Osteoblast (primary cell): ENCODE measurements at regions not wholly inside any gene's neighbourhood (a gene's known extent, or its start where the extent isn't known, plus 50 kb on each side); places are given as distances from the start of the nearest gene placed in this dataset.

Source experiments
- DNase-seq: peaks from one replicate; pipeline ENCODE4 v3.0.0; 2011; ENCODE audit warnings: low spot score, mixed read lengths; ENCODE audit not compliant: insufficient read length; ENCODE audit errors: missing footprints
- H2AFZ ChIP-seq: 2 replicates; pipeline ENCODE4 v1.6.0; 2011; ENCODE audit warnings: mild to moderate bottlenecking, low read length
- H3K27ac ChIP-seq: 2 replicates; pipeline ENCODE4 v1.5.1; 2011; ENCODE audit warnings: mild to moderate bottlenecking, low read depth, low read length, moderate library complexity
- H3K27me3 ChIP-seq: 2 replicates; pipeline ENCODE4 v1.6.0; 2012; ENCODE audit warnings: mild to moderate bottlenecking, control low read depth, inconsistent platforms, low read length, moderate library complexity; ENCODE audit not compliant: insufficient read depth
- H3K36me3 ChIP-seq: 2 replicates; pipeline ENCODE4 v1.5.1; 2011; ENCODE audit warnings: mild to moderate bottlenecking, low read length, control low read depth, moderate library complexity; ENCODE audit not compliant: insufficient read depth
- H3K4me1 ChIP-seq: 2 replicates; pipeline ENCODE4 v1.5.1; 2011; ENCODE audit warnings: mild to moderate bottlenecking, low read length, control low read depth, moderate library complexity; ENCODE audit not compliant: insufficient read depth
- H3K4me2 ChIP-seq: 2 replicates; pipeline ENCODE4 v1.6.0; 2011; ENCODE audit warnings: mild to moderate bottlenecking, low read length; ENCODE audit not compliant: insufficient read depth
- H3K4me3 ChIP-seq: fragments of 200-600 bp; sonication (generic); 3 replicates; pipeline ENCODE4 v1.5.1; 2012; ENCODE audit warnings: mild to moderate bottlenecking, low read length, inconsistent platforms; ENCODE audit not compliant: insufficient read depth
- H3K79me2 ChIP-seq: 2 replicates; pipeline ENCODE4 v1.6.0; 2012; ENCODE audit warnings: mild to moderate bottlenecking, low read length, control low read depth, inconsistent platforms; ENCODE audit not compliant: insufficient read depth
- H3K9me3 ChIP-seq: 2 replicates; pipeline ENCODE4 v1.5.1; 2011; ENCODE audit warnings: low read depth, low read length, control low read depth
- H4K20me1 ChIP-seq: 2 replicates; pipeline ENCODE4 v1.6.0; 2012; ENCODE audit warnings: mild to moderate bottlenecking, low read length, control low read depth; ENCODE audit not compliant: insufficient read depth
- TF ChIP-seq, protein P1 (sequence below): IDR thresholded peaks from 2 replicates; pipeline ENCODE4 v1.5.1; 2011; ENCODE audit warnings: mild to moderate bottlenecking, low read depth, low read length, moderate library complexity; ENCODE audit errors: extremely low read depth

DNA sequence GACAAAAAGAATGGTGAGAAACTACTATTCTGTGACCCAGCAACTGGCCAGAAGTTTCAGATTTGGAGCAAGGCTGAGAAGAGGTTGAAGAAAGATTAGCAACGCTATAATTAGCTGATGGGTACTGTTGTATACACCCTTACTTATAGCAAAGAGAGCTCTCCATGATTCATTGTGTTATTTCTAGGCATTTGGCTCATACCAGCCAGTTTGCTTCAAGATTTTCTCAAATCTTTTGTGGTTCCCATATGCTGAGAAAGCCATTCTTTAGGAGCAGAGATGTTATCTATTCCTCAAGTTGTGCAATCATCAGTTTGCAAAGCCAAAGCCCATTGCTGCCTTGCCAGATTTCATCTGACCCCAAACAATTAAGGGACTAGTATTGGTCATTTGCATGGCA, 179.4 kb downstream of the ETS1 start:
- Histone ChIP-seq H2AFZ (no peak overlapping the region), H3K4me1 (peaks cover 46% of the 10 kb centered on the region), H3K27me3 (no peaks in the 10 kb centered on the region), H3K4me2 (peak overlapping the region; percentile 10), H3K79me2 (no peaks in the 10 kb centered on the region), H4K20me1 (no peaks in the 10 kb centered on the region), H3K27ac (peak overlapping the region; percentile 45), H3K36me3 (no peaks in the 10 kb centered on the region), H3K4me3 (no peak overlapping the region), H3K9me3 (no peaks in the 10 kb centered on the region)
- no peak for DNase-seq
- TF ChIP-seq, protein P1, sequence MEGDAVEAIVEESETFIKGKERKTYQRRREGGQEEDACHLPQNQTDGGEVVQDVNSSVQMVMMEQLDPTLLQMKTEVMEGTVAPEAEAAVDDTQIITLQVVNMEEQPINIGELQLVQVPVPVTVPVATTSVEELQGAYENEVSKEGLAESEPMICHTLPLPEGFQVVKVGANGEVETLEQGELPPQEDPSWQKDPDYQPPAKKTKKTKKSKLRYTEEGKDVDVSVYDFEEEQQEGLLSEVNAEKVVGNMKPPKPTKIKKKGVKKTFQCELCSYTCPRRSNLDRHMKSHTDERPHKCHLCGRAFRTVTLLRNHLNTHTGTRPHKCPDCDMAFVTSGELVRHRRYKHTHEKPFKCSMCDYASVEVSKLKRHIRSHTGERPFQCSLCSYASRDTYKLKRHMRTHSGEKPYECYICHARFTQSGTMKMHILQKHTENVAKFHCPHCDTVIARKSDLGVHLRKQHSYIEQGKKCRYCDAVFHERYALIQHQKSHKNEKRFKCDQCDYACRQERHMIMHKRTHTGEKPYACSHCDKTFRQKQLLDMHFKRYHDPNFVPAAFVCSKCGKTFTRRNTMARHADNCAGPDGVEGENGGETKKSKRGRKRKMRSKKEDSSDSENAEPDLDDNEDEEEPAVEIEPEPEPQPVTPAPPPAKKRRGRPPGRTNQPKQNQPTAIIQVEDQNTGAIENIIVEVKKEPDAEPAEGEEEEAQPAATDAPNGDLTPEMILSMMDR = no peak

DNA sequence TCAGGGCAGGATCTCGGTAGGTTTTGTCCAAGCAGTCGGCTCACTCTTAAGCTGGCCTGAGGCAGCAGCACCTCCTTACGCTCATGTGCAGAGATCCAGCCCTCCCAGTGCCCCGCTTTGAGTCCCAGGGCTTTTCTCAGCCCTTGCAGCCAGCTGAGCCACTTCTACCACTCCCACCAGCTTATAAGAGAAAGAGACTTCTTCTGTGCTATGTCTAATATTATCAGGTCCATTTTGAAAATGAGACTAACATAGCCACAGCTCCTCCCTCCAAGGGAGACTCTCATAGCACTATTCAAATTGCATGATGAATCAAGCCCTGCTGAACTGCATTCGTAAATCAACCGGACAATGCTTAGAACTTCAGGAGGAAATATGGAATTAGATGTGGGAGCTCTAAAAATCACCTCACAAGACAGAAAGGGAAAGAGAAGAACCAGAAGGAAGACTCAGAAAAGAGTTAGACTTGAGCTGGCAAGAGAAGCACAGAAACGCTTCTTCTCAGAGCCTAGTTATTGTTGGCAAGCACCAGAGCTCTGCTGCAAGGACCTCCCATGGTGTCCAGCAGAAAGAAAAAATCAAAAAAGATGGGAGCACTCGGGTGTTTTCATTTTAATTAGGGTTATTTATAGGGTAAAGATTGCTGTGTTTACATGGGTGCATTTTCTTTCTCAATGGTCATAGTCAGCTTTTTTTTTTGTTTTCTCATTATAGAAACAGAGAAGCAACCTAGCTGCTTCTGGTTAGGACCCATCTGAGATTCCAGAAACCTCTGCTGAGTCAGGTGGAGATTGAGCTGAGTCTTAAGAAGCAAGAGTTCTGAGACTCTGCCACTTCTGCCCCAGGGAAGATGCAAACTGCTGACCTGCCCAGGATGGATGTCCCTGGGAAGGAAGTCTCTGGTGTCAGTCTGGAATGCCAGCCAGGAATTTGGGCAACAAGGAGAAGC, 181.4 kb downstream of the ETS1 start:
- DNase-seq = no peak
- Histone ChIP-seq H3K9me3 (no peaks in the 10 kb centered on the region), H2AFZ (peak overlapping the region; percentile 45), H3K36me3 (no peaks in the 10 kb centered on the region), H3K4me1 (peaks cover 50% of the 10 kb centered on the region), H4K20me1 (no peaks in the 10 kb centered on the region), H3K4me2 (peak overlapping the region; percentile 69), H3K27me3 (no peaks in the 10 kb centered on the region), H3K79me2 (no peaks in the 10 kb centered on the region), H3K27ac (peak overlapping the region; percentile 38), H3K4me3 (peak overlapping the region; percentile 29)
- TF ChIP-seq, protein P1 = no peak

DNA sequence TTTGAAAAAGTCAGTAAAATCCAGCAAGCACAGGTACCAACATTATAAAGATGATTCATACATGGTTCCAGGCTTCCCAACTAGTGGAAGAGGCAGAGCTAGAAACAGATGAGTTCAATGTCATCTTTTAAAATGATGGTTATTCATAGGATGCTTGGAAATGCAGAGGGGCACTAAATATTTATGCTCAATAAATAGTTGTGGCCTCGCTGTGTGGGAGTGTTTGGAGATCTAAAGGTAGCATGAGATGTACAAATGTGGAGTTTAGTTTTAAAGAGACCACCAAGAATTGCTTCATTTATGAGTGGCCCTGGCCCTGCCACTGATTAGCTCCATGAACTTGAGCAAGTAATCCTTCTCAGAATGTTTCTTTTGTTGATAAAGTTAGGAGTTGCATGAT, 182.2 kb downstream of the ETS1 start:
- no peak overlapping the region for H3K4me3 ChIP-seq
- no peaks in the 10 kb centered on the region for H3K9me3 ChIP-seq
- TF ChIP-seq, protein P1 = no peak
- H3K4me1 ChIP-seq = peaks cover 54% of the 10 kb centered on the region
- H3K27me3 ChIP-seq = no peaks in the 10 kb centered on the region
- no peak overlapping the region for H3K27ac ChIP-seq
- DNase-seq = no peak
- H3K4me2 ChIP-seq = no peak overlapping the region
- no peak overlapping the region for H2AFZ ChIP-seq
- H4K20me1 ChIP-seq = no peaks in the 10 kb centered on the region
- H3K79me2 ChIP-seq = no peaks in the 10 kb centered on the region
- no peaks in the 10 kb centered on the region for H3K36me3 ChIP-seq

DNA sequence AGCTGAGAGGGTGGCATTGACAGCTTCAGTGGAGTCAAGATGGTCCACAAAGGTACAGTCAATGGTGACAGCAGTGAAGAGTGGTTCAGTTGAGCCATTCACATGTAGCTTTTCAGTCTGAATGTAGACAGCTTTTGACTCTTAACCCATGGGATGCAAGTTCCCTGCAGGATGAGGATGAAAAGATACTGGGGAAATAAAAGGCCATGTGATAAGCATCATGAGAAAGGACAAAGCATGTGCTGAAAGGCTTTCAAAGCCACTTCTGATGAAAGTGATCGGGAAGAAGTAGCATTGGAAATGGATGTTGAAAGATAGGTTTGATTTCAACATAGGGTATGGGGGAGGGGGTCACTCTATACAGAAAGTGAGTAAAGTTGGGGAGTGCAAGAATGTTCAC, 182.9 kb downstream of the ETS1 start:
- Histone ChIP-seq H4K20me1 (no peaks in the 10 kb centered on the region), H3K9me3 (no peaks in the 10 kb centered on the region)

More for the DNA sequence above, 182.9 kb downstream of the ETS1 start:
- Histone ChIP-seq H3K4me1 (peaks cover 52% of the 10 kb centered on the region), H3K36me3 (no peaks in the 10 kb centered on the region), H3K79me2 (no peaks in the 10 kb centered on the region), H3K27ac (no peak overlapping the region), H3K4me3 (no peak overlapping the region), H3K27me3 (no peaks in the 10 kb centered on the region), H2AFZ (no peak overlapping the region), H3K4me2 (no peak overlapping the region)
- TF ChIP-seq, protein P1 = no peak
- DNase-seq = no peak
